OCI-M2 (cell line): ENCODE measurements at regions not wholly inside any gene's neighbourhood (a gene's known extent, or its start where the extent isn't known, plus 50 kb on each side); places are given as distances from the start of the nearest gene placed in this dataset.

Source experiments
- DNase-seq: peaks from one replicate; lab custom pipeline; 2025; ENCODE audit not compliant: unreplicated experiment; lab: John Stamatoyannopoulos, UW

DNA sequence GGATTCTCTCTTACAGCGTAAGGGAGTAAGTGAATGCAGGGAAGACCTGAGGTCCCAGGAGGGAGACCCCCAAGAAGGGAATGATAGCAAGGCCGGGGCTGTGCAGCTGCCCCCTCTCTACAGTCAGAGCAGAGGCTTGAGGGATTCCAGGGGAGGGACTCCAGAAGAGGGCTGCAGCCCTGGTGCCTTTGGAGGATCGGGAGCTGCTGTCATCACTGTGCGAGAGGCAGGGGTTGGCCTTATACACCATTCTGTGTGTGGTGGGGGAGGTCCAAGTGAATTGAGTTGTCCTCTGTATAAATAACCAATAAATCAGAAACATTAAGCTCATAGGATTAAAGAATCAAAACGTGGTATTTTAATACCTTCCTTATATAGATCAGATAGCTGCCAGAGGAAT, 114.9 kb downstream of the GLI2 start:
- DNase-seq, result no peak

DNA sequence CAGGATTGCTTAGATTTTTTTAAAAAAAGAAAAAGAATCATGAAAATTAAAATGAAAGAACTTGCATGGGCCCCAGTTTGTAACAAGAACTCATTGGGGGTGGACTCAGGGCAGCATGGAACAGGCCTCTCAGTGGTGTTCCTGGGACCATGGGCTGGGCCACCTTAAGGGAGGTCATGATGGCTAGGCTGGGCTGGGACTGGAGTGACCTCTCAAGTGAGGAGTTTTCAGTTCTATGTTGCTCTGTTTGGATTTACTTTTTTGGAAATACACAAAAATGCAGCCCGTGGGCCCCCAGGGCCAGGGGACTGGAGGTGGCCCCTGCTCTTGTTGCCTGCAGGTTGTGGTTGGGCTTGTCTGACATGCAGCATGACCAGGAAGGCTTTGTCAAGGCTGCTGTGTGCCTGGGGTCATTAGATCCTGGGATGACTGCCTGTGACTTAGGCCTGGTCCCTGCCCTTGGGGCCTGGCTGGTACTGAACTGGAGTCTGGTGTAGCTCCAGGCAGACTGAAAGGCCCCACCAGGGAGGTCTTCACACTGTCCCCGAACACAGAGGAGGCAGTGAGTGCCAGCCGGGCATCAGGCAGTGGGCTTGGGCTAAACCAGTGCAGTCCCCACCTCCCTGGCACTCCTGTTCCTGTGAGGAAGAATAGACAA, 115.6 kb downstream of the GLI2 start:
- DNase-seq, result no peak

DNA sequence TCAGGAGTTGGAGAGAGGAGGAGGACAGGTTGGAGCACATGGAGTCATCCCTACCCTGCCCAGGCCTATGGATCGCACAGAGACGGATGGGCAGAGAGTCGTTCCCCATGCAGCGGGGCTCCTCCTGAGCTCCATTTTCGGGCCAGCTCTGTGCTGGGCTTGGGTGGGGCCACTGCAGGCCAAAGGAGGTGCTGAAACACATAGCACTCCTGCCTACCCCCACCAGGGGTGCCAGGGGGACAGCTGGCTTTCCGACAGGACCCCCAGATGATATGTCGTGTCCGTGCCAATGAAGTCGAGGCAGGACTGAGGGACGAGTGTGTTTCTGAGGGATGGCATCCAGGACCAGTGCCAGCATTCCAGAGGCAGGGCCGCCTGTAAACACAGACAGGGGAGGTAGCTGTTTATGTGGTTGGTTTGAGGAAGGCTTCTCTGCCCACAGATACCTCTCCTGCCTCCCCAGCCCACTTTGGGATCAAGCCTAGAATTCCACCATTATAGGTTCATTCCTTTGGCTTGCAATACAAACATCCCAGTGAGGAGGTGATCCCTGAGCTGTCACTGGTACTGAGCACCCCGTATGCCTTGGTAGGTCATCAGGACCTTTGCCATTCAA, 116.6 kb downstream of the GLI2 start:
- DNase-seq, result no peak

DNA sequence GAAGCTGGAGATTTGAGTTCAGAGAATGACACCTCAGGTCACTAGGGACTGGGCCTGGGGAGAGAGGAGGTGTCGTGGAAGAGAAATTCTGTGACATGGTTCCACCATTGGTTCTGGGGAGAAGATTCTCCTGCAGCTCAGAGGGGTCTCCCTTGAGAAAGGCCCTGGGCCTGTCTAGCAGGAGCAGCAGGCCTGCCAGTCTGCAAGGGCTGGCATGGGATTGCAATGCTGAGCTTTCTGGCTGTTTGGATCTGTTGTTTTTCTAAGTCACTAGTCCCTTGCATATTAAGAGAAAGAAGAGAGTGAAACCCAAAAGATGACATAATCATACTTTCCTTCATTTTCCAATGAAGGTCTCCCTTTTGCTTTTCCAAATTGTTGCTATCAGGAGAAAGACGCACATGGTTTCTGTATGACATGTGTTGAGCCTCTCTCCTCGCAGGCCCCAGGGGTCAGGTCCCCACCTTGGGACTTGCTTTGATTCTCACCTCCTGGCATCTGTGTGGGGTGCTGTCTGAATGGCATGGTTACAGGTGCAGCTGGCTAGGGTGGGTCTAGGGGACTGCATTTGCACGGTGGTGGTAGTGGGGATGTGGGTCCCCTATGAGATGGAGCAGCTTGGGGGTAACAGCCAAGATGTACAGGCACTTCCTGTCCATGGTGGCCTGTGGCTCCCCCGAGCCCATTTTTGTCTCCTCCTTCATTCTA, 117.8 kb downstream of the GLI2 start:
- DNase-seq, result no peak

- no peak for DNase-seq
Observed at GRCh38 chr2:120854014-120854620, 118.4 kb downstream of the GLI2 start.

- DNase-seq, result no peak
Observed at GRCh38 chr2:120854766-120855530, 119.3 kb downstream of the GLI2 start.

- no peak for DNase-seq
Observed at GRCh38 chr2:120855855-120856405, 120.3 kb downstream of the GLI2 start.

DNA sequence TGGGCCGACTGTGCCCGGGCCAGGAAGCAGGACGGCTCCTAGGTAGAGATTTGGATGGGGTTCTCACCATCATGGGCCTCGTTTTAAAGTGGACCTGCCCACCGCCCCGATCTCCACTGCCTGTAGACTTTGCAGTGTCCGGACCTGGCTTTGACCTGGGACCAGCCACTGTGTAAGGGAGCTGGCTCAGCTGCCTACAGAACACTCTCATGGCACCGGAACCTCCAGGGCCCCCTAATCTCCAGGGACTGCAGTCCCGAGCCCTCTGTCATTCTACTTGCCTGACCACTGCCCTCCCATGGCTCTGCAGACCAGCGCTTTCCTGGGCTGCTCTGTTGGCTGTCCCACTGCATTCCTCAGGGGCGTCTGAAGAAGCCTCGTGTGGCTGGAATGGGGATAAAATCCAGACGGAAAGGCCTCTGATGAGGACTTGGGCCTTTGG, 120.8 kb downstream of the GLI2 start:
- DNase-seq, result no peak

- DNase-seq, result no peak
Observed at GRCh38 chr2:120857422-120857821, 121.8 kb downstream of the GLI2 start.

- DNase-seq, result no peak
Observed at GRCh38 chr2:120857931-120858330, 122.3 kb downstream of the GLI2 start.

DNA sequence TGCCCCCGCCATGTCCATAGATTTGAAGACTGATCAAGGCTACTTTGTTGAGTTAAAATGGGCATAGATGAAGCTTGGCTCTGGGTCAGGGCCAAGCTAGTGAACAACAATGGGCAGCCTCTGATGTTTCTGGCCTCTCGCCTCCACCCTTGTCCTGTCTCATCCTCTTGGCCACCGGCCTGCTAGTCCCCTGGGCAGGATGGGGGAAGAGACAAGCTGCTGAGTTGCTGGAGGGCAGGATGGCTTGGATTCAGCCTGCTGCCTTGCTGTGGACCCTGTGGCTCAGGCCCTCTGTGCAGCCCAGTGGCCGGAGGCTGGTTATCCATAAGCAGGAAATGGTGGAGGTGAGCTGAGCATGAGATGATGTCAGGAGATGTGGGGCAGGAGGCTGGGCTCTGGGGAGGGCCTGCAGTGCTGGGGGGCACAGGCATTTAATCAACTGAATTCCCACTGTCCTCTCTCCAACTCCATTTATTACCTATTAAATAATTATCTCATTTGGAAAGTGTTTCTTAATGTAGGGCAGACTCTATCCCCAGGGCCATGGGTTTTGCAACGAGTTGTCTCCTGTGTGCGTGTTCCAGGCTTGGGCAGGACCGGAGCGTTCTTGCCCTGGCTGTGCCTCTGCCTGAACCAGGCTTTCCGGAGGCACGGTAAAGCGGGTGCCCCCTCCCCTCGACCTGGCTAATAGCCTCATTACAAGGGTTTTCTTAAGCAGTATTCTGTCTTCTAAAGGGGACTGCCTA, 122.9 kb downstream of the GLI2 start:
- DNase-seq, result no peak

DNA sequence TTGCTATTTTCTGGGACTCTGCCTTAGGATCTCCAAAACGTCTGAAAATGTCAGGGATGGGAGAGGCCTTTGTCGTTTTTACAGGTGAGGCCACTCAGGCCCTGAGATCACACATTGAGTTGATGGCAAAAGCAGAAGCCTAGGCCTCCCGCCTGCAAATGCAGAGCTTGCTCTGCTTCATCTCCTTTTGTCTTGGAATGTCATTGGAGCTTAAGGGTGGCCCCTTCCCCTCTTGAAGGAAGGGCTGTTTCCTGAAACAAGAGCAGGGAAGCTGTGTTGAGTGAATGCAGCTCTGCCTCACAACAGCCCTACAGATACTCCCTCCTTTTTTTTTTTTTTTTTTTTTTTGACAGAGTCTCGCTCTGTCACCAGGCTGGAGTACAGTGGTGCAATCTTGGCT, 123.5 kb downstream of the GLI2 start:
- DNase-seq, result no peak

DNA sequence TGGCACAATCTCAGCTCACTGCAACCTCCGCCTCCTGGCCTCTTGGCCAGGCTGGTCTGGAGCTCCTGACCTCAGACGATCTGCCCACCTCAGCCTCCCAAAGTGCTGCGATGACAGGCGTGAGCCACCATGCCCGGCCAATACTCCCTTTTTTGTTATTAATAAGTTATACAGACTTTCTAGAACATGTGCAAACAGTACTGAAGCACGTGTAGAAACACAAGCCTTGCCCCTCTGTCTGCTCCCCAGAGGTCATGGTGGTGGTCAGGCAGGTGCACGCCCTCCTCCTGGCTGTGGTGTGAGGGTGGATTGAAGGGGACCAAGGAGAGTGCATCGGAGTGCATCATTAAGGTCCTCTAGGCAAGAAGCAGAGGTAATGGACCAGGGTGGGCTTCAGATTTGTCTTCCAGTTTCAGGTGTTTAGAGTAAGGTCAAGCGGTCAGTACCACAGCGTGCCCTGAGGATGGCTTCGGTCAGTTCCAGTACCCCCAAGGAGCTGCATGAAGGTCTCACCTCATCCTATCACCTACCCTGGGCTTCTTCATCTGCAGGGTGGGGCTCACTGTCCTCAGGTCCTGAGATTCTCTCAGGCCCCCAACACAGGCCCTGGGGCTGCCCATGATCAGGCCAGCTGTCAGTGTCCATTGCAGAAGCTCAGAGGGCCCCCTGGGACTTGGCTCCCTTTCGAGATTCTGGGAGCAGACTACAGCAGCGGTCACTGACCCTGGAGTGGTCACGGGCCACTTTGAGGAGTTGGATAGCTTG, 124.3 kb downstream of the GLI2 start:
- DNase-seq, result no peak

DNA sequence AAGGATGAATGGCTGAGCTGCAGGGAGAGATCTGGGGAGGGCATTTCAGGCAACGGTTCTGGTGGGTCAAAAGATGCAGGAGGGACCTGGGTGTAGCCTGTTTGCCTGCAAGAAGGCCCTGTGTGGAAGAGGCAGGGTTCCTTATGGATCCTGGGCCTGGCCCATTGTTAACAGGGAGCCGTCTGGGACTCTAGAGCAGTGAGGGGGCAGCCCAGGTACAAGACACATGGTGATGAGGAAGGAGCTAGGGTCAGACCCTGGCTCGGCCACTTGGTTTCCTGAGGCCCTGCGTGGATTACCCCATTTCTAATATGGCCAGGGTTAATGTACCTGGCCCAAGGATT, 124.9 kb downstream of the GLI2 start:
- DNase-seq, result no peak

- DNase-seq, result no peak
Observed at GRCh38 chr2:120861191-120861575, 125.5 kb downstream of the GLI2 start.

- DNase-seq, result no peak
Observed at GRCh38 chr2:120861576-120862191, 126.0 kb downstream of the GLI2 start.

GRCh38 chr2:120862201-120863060, 126.8 kb downstream of the GLI2 start:
- DNase-seq, result no peak

DNA sequence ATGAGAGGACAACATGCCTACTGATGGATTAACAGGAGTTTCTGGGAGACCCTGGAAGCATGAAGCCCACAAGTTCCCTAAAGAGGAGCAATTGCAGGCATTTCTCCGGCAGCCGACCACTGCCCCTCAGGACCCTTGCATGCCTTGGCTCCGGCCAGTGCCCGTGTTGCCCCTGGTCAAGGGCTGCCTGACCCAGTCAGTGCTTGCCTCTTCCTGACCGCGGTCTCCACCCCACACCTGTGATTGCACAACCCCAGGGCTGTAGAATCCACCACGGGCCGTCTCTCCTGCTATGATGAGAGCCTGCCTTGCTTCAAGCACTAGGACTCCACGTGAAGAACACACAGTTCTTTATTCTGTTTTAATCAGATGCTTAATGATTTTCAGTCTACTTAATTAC, 127.5 kb downstream of the GLI2 start:
- DNase-seq, result no peak
